Activated CD4-positive, alpha-beta T cell treated with anti-CD3 and anti-CD28 coated beads, Interleukin-2, amount 10 ng/mL, durations not matched to agents 24 days and 14 days (primary cell): ENCODE measurements at regions not wholly inside any gene's neighbourhood (a gene's known extent, or its start where the extent isn't known, plus 50 kb on each side); places are given as distances from the start of the nearest gene placed in this dataset.
A peak's percentile ranks its signal among the peaks of the same experiment; 100 is the strongest.

ENCODE experiments used
- DNase-seq: peaks from one replicate; pipeline ENCODE4 v3.0.0; 2022
- H3K27ac Mint-ChIP-seq: one replicate; pipeline ENCODE4 v1.8.0; 2022; ENCODE audit warnings: mild to moderate bottlenecking, mixed read lengths
- H3K27me3 Mint-ChIP-seq: one replicate; pipeline ENCODE4 v1.8.0; 2022; ENCODE audit warnings: mixed read lengths
- H3K36me3 Mint-ChIP-seq: one replicate; pipeline ENCODE4 v1.8.0; 2022; ENCODE audit warnings: low read depth, mild to moderate bottlenecking, mixed read lengths
- H3K4me1 Mint-ChIP-seq: one replicate; pipeline ENCODE4 v1.8.0; 2021; ENCODE audit warnings: mixed read lengths
- H3K4me3 Mint-ChIP-seq: one replicate; pipeline ENCODE4 v1.8.0; 2022; ENCODE audit warnings: mild to moderate bottlenecking, moderate library complexity, mixed read lengths
- H3K9me3 Mint-ChIP-seq: one replicate; pipeline ENCODE4 v1.8.0; 2021; ENCODE audit warnings: mixed read lengths
- intact Hi-C: fragments of 100-400 bp; cut with micrococcal nuclease; formaldehyde crosslinking; loops from one replicate; pipeline ENCODE4 v1.15.1; 2023

DNA sequence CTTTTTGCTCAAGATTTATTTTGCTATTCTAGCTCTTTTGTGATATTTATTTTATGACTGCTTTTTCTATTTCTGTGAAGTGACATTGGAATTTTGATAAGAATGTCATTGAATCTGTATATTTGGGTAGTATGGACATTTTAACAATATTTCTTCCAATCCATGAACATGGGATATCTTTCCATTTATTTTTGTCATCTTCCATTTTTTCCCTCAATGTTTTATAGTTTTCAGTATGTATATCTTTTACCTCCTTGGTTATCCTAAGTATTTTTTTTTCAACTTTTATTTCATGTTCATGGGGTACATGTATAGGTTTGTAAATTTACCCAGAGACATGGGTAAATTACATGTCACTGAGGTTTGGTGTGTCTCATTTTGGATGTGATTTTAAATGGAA, 74.1 kb upstream of the PREP start:
- H3K4me1 Mint-ChIP-seq, result no peaks in the 10 kb centered on the region
- H3K4me3 Mint-ChIP-seq, result no peak overlapping the region
- no peak for DNase-seq
- H3K27ac Mint-ChIP-seq, result no peak overlapping the region
- intact Hi-C loops, result no loop called here
- H3K36me3 Mint-ChIP-seq, result no peaks in the 10 kb centered on the region
- H3K9me3 Mint-ChIP-seq, result peaks cover 9% of the 10 kb centered on the region
- H3K27me3 Mint-ChIP-seq, result peaks cover 42% of the 10 kb centered on the region

DNA sequence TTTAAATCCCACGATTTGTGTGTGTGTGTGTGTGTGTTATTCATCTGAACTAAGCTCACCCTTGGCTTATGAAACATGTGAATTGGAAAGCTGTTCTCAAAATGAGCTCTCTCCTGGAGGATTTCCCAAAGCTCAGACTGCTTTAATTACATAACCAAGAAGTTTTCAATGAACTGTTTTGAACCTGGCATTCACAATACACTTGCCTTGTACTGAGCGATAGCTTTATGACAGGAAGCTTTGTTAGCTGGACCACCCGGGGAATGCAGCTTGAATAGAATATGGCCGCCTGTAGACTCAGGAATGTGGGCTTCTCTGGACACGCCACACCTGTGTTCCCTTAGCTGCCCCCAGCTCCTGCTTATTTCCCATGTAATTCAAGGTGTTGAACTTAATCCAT, 71.4 kb upstream of the PREP start:
- DNase-seq, result no peak
- no peaks in the 10 kb centered on the region for H3K4me1 Mint-ChIP-seq
- intact Hi-C loops, result no loop called here
- no peak overlapping the region for H3K27ac Mint-ChIP-seq
- H3K36me3 Mint-ChIP-seq, result no peaks in the 10 kb centered on the region
- peaks cover 56% of the 10 kb centered on the region for H3K27me3 Mint-ChIP-seq
- H3K9me3 Mint-ChIP-seq, result peaks cover 9% of the 10 kb centered on the region
- H3K4me3 Mint-ChIP-seq, result no peak overlapping the region

DNA sequence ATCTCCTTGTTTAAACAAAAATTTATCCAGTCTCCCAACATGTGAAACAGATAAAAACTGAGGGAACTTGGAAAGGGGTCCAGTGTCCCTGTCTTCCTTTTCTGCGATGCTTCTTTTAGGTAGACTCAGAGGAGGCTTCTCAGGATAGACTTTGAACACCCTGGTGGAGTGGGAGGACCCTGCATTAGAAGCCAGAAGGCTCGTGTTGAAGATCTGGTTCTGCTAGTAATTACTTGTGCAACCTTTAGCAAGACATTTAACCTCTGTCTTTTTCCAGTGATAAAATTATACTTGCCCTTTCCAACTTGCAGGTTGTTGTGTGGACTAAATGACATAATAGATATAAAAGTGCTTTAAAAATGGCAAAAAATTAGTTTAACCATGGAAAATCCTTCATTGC, 67.1 kb upstream of the PREP start:
- no peaks in the 10 kb centered on the region for H3K4me1 Mint-ChIP-seq
- DNase-seq, result no peak
- intact Hi-C loops, result no loop called here
- H3K4me3 Mint-ChIP-seq, result no peak overlapping the region
- H3K27ac Mint-ChIP-seq, result no peak overlapping the region
- H3K9me3 Mint-ChIP-seq, result peaks cover 11% of the 10 kb centered on the region
- no peaks in the 10 kb centered on the region for H3K36me3 Mint-ChIP-seq
- peaks cover 61% of the 10 kb centered on the region for H3K27me3 Mint-ChIP-seq

DNA sequence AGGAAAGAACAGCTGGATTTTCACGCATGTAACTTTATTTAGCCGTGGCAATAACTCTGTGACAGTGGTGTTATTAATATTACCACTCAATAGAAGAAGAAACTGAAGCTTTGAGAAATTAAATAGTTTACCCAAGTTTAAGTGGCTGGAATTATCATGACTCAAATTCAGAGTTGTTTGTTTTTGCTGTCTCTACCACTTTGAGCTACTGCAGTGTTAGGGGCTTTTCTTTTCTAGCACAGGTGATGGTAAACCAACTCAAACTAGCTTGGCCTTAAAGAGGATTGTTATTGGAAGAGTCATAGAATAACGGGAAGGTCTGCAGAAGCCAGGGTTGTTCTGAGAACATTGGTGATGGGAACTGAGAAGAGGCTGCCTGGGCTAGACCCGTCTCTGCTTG, 66.0 kb upstream of the PREP start:
- Mint-ChIP-seq H3K27ac (no peak overlapping the region), H3K4me3 (no peak overlapping the region), H3K9me3 (peaks cover 19% of the 10 kb centered on the region), H3K4me1 (no peaks in the 10 kb centered on the region), H3K36me3 (no peaks in the 10 kb centered on the region), H3K27me3 (peaks cover 67% of the 10 kb centered on the region)
- intact Hi-C loops, result no loop called here
- DNase-seq, result no peak

DNA sequence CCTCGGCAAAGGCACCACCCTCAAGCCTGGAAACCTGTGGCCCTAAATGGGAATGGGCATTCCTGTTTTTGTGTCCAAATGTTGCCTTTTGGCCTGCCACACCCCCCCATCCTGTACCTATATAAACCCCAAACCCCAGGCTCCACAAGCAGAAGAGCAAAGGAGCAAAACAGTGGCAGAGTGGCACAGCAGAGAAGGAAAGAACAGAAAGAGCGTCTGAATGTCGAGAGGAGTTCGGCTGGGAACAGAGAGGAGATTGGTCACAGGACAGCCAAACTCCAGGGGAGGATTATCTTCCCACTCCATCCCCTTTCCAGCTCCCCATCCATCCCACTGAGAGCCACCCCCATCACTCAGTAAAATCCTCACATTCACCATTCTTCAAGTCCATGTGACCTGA, 58.0 kb upstream of the PREP start:
- intact Hi-C loops, result no loop called here
- peaks cover 19% of the 10 kb centered on the region for H3K9me3 Mint-ChIP-seq
- no peak overlapping the region for H3K4me3 Mint-ChIP-seq
- no peak for DNase-seq
- peaks cover 53% of the 10 kb centered on the region for H3K27me3 Mint-ChIP-seq
- no peak overlapping the region for H3K27ac Mint-ChIP-seq
- no peaks in the 10 kb centered on the region for H3K36me3 Mint-ChIP-seq
- no peaks in the 10 kb centered on the region for H3K4me1 Mint-ChIP-seq

DNA sequence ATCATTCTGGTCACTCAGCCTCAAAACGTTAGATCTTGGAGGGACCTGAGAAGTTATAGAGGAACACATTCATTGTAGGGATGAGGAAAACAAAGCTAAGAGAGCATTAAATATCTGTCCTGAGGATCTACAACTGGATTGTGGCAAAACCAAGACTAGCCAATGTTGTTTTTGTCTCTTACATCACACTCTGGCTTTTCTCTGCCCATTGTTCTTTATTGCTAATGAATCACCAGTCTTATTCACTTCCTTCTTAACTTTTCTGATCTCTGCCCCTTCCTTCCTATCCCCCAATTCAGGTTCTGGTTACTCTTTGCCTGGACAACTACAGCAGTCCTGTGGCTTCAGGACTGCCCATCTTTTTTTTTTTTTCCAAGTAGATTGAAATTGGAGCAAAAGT, 57.0 kb upstream of the PREP start:
- no peak overlapping the region for H3K4me3 Mint-ChIP-seq
- no peaks in the 10 kb centered on the region for H3K4me1 Mint-ChIP-seq
- DNase-seq, result no peak
- peaks cover 48% of the 10 kb centered on the region for H3K27me3 Mint-ChIP-seq
- intact Hi-C loops, result no loop called here
- H3K9me3 Mint-ChIP-seq, result peaks cover 13% of the 10 kb centered on the region
- H3K27ac Mint-ChIP-seq, result no peak overlapping the region
- no peaks in the 10 kb centered on the region for H3K36me3 Mint-ChIP-seq

DNA sequence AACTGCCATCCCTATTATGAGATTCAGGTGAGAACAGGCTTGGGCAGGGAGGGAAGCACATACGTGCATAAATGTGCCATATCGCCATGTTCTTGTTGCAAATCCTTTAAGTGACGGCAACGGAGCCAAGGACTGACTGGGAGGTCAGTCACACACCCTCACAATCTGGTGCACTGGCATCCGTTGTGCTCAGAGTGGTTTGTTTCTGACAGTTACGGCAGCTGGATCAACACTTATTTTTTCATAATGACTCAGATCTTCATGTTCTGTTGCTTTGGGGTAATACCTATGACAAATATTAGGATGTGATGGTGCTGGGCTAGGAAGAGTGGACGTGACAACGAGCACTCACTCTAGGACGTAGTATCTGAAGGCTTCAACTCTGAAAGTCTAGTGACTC, 56.2 kb upstream of the PREP start:
- no peaks in the 10 kb centered on the region for H3K36me3 Mint-ChIP-seq

DNA sequence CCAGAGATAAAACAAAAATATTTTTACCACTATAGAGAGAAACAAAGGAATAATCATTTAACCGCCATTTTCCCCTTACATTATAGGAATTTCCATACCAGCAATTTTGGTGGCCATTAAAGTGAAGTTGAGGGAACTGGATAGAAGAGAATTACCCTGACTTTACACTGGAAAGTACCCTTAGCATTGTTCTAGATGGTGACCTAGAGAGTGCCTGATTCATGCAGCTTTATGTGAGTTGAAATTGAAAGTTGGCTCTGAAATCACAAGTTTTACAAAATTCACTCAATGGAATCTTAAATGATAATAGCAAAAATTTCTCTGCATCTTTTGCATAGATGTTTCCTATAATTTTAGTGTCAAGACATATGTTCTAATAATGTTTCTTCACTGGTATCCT, 55.7 kb upstream of the PREP start:
- H3K4me3 Mint-ChIP-seq, result no peak overlapping the region
- DNase-seq, result no peak
- H3K36me3 Mint-ChIP-seq, result no peaks in the 10 kb centered on the region
- no peak overlapping the region for H3K27ac Mint-ChIP-seq
- peaks cover 2% of the 10 kb centered on the region for H3K4me1 Mint-ChIP-seq
- H3K9me3 Mint-ChIP-seq, result peaks cover 6% of the 10 kb centered on the region
- intact Hi-C loops, result no loop called here
- peaks cover 43% of the 10 kb centered on the region for H3K27me3 Mint-ChIP-seq

More for the DNA sequence above, 56.2 kb upstream of the PREP start:
- no peaks in the 10 kb centered on the region for H3K4me1 Mint-ChIP-seq
- H3K4me3 Mint-ChIP-seq, result no peak overlapping the region
- peaks cover 44% of the 10 kb centered on the region for H3K27me3 Mint-ChIP-seq
- no peak for DNase-seq
- peaks cover 6% of the 10 kb centered on the region for H3K9me3 Mint-ChIP-seq
- H3K27ac Mint-ChIP-seq, result peak overlapping the region; percentile 29
- intact Hi-C loops, result no loop called here

DNA sequence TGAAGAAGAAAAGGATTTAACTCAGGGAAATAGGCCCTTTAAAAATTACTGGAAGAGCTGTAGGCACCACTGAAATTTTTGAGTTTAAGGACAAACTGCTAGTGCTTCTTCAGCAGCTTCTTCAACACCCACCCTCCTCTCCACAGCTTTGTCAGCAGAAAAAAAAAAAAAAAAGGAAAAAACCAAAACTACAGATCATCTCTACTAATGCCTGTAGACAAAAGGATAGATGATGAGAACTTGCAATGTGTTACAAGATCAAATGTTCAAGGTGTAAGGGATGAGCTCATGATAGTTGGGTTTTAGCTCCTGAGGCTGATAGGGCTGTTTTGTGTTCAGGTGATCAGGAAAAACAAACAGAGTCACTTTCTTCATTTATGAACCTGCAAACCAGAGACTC, 55.2 kb upstream of the PREP start:
- Mint-ChIP-seq H3K4me3 (no peak overlapping the region), H3K36me3 (no peaks in the 10 kb centered on the region), H3K27me3 (peaks cover 43% of the 10 kb centered on the region), H3K4me1 (peaks cover 7% of the 10 kb centered on the region), H3K9me3 (peaks cover 6% of the 10 kb centered on the region), H3K27ac (no peak overlapping the region)
- DNase-seq, result no peak
- intact Hi-C loops, result no loop called here

DNA sequence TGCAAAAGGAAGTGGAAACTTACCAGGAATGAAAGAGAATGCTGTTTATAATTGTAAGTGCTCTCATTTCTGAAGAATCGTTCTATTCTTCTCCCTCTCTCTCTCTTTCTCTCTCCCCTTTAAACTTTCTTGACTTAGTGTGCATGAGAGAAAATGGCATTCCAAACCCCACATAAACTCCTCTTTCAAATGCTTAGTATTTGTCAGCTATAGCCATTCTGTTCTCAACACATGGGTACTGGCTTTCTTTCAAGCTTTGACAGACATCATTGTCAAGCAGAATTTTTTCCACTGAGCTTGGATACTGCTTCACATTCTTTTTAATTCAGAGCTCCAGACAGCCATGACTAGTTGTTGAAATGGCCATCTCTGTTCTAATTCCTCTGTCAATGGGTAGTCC, 51.1 kb upstream of the PREP start:
- DNase-seq, result no peak
- Mint-ChIP-seq H3K27me3 (peaks cover 28% of the 10 kb centered on the region), H3K27ac (no peak overlapping the region), H3K36me3 (no peaks in the 10 kb centered on the region), H3K9me3 (peaks cover 5% of the 10 kb centered on the region), H3K4me3 (no peak overlapping the region), H3K4me1 (peaks cover 7% of the 10 kb centered on the region)
- intact Hi-C loops, result no loop called here

DNA sequence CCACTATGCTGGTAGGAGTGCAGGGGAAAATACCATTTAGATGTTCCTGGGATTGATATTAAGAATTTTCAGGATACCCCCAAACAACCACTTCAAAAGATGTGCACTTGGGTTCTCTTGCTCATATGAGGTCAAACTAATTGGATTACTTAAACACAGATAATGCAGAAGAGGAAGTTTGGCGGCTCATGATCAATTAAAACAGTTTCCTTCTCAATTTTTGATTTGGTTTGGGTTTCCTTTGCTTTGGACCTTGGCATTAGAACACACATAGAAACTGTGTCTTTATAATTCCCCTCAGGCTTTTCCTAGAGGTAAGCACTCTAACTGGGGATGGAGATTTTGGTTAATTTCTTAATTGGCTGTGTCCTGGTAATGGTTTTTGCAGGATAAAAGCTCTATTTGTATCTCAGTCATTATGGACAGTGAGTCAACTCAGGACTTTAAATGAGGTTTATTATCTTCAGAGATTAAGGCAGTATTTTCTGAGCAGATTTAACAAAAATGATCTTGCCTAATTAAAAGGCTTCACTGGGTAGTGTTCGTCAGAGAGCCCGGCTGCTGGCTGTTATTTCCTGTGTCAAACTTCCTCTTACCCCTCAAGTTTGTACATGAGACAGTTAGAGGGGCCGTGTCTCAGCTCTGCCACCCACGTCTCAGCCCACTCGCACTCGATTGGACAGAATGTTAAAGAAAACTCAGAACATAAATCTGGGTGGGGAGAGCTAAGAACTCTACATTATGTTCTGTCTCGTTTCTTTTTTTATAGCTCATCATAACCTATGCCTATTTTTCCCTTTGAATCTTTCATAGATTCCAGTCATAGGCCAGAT, 50.3 kb upstream of the PREP start:
- no peak for DNase-seq
- peaks cover 4% of the 10 kb centered on the region for H3K9me3 Mint-ChIP-seq
- H3K36me3 Mint-ChIP-seq, result no peaks in the 10 kb centered on the region
- no peak overlapping the region for H3K27ac Mint-ChIP-seq
- peaks cover 24% of the 10 kb centered on the region for H3K27me3 Mint-ChIP-seq
- intact Hi-C loops, result no loop called here
- H3K4me3 Mint-ChIP-seq, result no peak overlapping the region
- H3K4me1 Mint-ChIP-seq, result peaks cover 7% of the 10 kb centered on the region
